NCI-H748 (cell line): ENCODE measurements at regions not wholly inside any gene's neighbourhood (a gene's known extent, or its start where the extent isn't known, plus 50 kb on each side); places are given as distances from the start of the nearest gene placed in this dataset.

Experiments used
- DNase-seq: peaks from one replicate; lab custom pipeline; 2025; ENCODE audit not compliant: unreplicated experiment; lab: John Stamatoyannopoulos, UW

- no peak for DNase-seq
Observed at GRCh38 chr6:71810880-71811279, 75.5 kb upstream of the RIMS1 start.

- no peak for DNase-seq
Observed at GRCh38 chr6:71822625-71823024, 63.7 kb upstream of the RIMS1 start.

GRCh38 chr6:71832110-71832764 lies 54.1 kb upstream of the RIMS1 start:
- DNase-seq, result peak; percentile 35
